ENCODE measurements at regions not wholly inside any gene's neighbourhood (a gene's known extent, or its start where the extent isn't known, plus 50 kb on each side); places are given as distances from the start of the nearest gene placed in this dataset.

GRCh38 chr11:45412521-45412920 lies 126.4 kb upstream of the SYT13 start:
- DNase-seq = no peak
- Mint-ChIP-seq H3K4me1 (ENCODE audit: low read depth, unreplicated experiment) (no peaks in the 10 kb centered on the region), H3K27me3 (ENCODE audit: unreplicated experiment) (peaks cover 11% of the 10 kb centered on the region), H3K27ac (ENCODE audit: unreplicated experiment) (no peak overlapping the region), H3K4me3 (ENCODE audit: low read depth, unreplicated experiment) (no peak overlapping the region), H3K36me3 (ENCODE audit: insufficient read depth, unreplicated experiment) (no peaks in the 10 kb centered on the region), H3K9me3 (ENCODE audit: low read depth, unreplicated experiment) (no peaks in the 10 kb centered on the region)
- intact Hi-C loops (cut with micrococcal nuclease; ENCODE audit: unreplicated experiment) = no loop called here
- CTCF ChIA-PET = interaction anchor here (1.1 kb wide), 1 partner anchor 41 kb away, joined by 3 read pairs; no protein-coding TSS in a partner anchor
- no peak for TF ChIP-seq CTCF (IDR thresholded peaks at IDR 0.05; ENCODE audit: unreplicated experiment)
- BruUV-seq (replicated peaks) = no TSS peak

- CTCF ChIA-PET = interaction anchor here (1.1 kb wide), 1 partner anchor 41 kb away, joined by 3 read pairs; no protein-coding TSS in a partner anchor
- Mint-ChIP-seq H3K36me3 (ENCODE audit: insufficient read depth, unreplicated experiment) (no peaks in the 10 kb centered on the region), H3K27me3 (ENCODE audit: unreplicated experiment) (peaks cover 16% of the 10 kb centered on the region), H3K4me3 (ENCODE audit: low read depth, unreplicated experiment) (no peak overlapping the region), H3K9me3 (ENCODE audit: low read depth, unreplicated experiment) (no peaks in the 10 kb centered on the region), H3K4me1 (ENCODE audit: low read depth, unreplicated experiment) (no peaks in the 10 kb centered on the region), H3K27ac (ENCODE audit: unreplicated experiment) (no peak overlapping the region)
- no peak for DNase-seq
- BruUV-seq (replicated peaks) = no TSS peak
- intact Hi-C loops (cut with micrococcal nuclease; ENCODE audit: unreplicated experiment) = no loop called here
- TF ChIP-seq CTCF (IDR thresholded peaks at IDR 0.05; ENCODE audit: unreplicated experiment) = no peak
Measured at GRCh38 chr11:45412051-45412471, 125.9 kb upstream of the SYT13 start.

- intact Hi-C loops (cut with micrococcal nuclease; ENCODE audit: unreplicated experiment) = no loop called here
- H3K36me3 Mint-ChIP-seq (ENCODE audit: insufficient read depth, unreplicated experiment) = no peaks in the 10 kb centered on the region
- BruUV-seq (replicated peaks) = no TSS peak
- CTCF ChIA-PET = interaction anchor here (1.1 kb wide), 1 partner anchor 40 kb away, joined by 3 read pairs; no protein-coding TSS in a partner anchor
- no peak overlapping the region for H3K27ac Mint-ChIP-seq (ENCODE audit: unreplicated experiment)
- no peak for TF ChIP-seq CTCF (IDR thresholded peaks at IDR 0.05; ENCODE audit: unreplicated experiment)
- H3K4me3 Mint-ChIP-seq (ENCODE audit: low read depth, unreplicated experiment) = no peak overlapping the region
- no peaks in the 10 kb centered on the region for H3K9me3 Mint-ChIP-seq (ENCODE audit: low read depth, unreplicated experiment)
- DNase-seq = no peak
- H3K4me1 Mint-ChIP-seq (ENCODE audit: low read depth, unreplicated experiment) = no peaks in the 10 kb centered on the region
- peaks cover 18% of the 10 kb centered on the region for H3K27me3 Mint-ChIP-seq (ENCODE audit: unreplicated experiment)
Measured at GRCh38 chr11:45411228-45411946, 125.2 kb upstream of the SYT13 start.

GRCh38 chr11:45410391-45411227 lies 124.5 kb upstream of the SYT13 start:
- no peaks in the 10 kb centered on the region for H3K36me3 Mint-ChIP-seq (ENCODE audit: insufficient read depth, unreplicated experiment)
- TF ChIP-seq CTCF (IDR thresholded peaks at IDR 0.05; ENCODE audit: unreplicated experiment) = no peak
- no peak for DNase-seq
- no peaks in the 10 kb centered on the region for H3K9me3 Mint-ChIP-seq (ENCODE audit: low read depth, unreplicated experiment)
- H3K4me1 Mint-ChIP-seq (ENCODE audit: low read depth, unreplicated experiment) = no peaks in the 10 kb centered on the region
- H3K27ac Mint-ChIP-seq (ENCODE audit: unreplicated experiment) = no peak overlapping the region
- intact Hi-C loops (cut with micrococcal nuclease; ENCODE audit: unreplicated experiment) = no loop called here
- H3K4me3 Mint-ChIP-seq (ENCODE audit: low read depth, unreplicated experiment) = no peak overlapping the region
- BruUV-seq (replicated peaks) = no TSS peak
- H3K27me3 Mint-ChIP-seq (ENCODE audit: unreplicated experiment) = peaks cover 19% of the 10 kb centered on the region
- CTCF ChIA-PET = no interaction called here

Data from Calu3 (cell line).